KMS-11 (cell line): ENCODE measurements at regions not wholly inside any gene's neighbourhood (a gene's known extent, or its start where the extent isn't known, plus 50 kb on each side); places are given as distances from the start of the nearest gene placed in this dataset.

Source experiments
- H2AFZ ChIP-seq: fragments of 200-600 bp; sonication (generic); 2 replicates; pipeline ENCODE4 v1.6.1; 2016; ENCODE audit warnings: antibody characterized with exemption, mixed run types, low read depth
- H3K27ac ChIP-seq: fragments of 200-600 bp; sonication (generic); 2 replicates; pipeline ENCODE4 v1.6.1; 2016; ENCODE audit warnings: mild to moderate bottlenecking, mixed run types
- H3K27me3 ChIP-seq: fragments of 200-600 bp; sonication (generic); 2 replicates; pipeline ENCODE4 v1.6.1; 2017; ENCODE audit warnings: mild to moderate bottlenecking, low read depth, mixed run types, moderate library complexity; ENCODE audit not compliant: insufficient read depth
- H3K36me3 ChIP-seq: fragments of 200-600 bp; sonication (generic); 2 replicates; pipeline ENCODE4 v1.6.1; 2017; ENCODE audit warnings: mild to moderate bottlenecking, mixed run types; ENCODE audit not compliant: insufficient read depth
- H3K4me1 ChIP-seq: fragments of 200-600 bp; sonication (generic); 2 replicates; pipeline ENCODE4 v1.6.1; 2016; ENCODE audit warnings: mild to moderate bottlenecking, low read depth, mixed run types; ENCODE audit not compliant: poor library complexity, severe bottlenecking
- H3K4me2 ChIP-seq: fragments of 200-600 bp; sonication (generic); 2 replicates; pipeline ENCODE4 v1.7.0; 2016; ENCODE audit warnings: mild to moderate bottlenecking, mixed run types
- H3K4me3 ChIP-seq: fragments of 200-600 bp; sonication (generic); IDR thresholded peaks from 2 replicates; pipeline ENCODE4 v1.6.1; 2017; ENCODE audit warnings: low read depth, low read length, mixed read lengths; ENCODE audit not compliant: insufficient read depth
- H3K79me2 ChIP-seq: fragments of 200-600 bp; sonication (generic); 2 replicates; pipeline ENCODE4 v1.6.1; 2016; ENCODE audit warnings: low read depth, mixed run types; ENCODE audit not compliant: insufficient read depth
- H3K9ac ChIP-seq: fragments of 200-600 bp; sonication (generic); 2 replicates; pipeline ENCODE4 v1.6.1; 2016; ENCODE audit warnings: mild to moderate bottlenecking, mixed run types
- H4K20me1 ChIP-seq: fragments of 200-600 bp; sonication (generic); 2 replicates; pipeline ENCODE4 v1.6.1; 2016; ENCODE audit warnings: mild to moderate bottlenecking, mixed run types; ENCODE audit not compliant: insufficient read depth
- CTCF ChIP-seq: fragments of 200-600 bp; sonication (generic); conservative IDR thresholded peaks from 2 replicates; pipeline ENCODE4 v1.6.1; 2017; ENCODE audit warnings: low read depth, mild to moderate bottlenecking, antibody characterized with exemption, low read length, moderate library complexity, mixed read lengths

GRCh38 chr7:119681336-119681735 lies 591.6 kb upstream of the KCND2 start:
- Histone ChIP-seq H3K79me2 (no peaks in the 10 kb centered on the region), H2AFZ (no peak overlapping the region), H4K20me1 (no peaks in the 10 kb centered on the region), H3K9ac (no peak overlapping the region), H3K27ac (no peak overlapping the region), H3K4me1 (no peaks in the 10 kb centered on the region), H3K4me3 (no peak overlapping the region), H3K4me2 (no peak overlapping the region), H3K27me3 (no peaks in the 10 kb centered on the region), H3K36me3 (no peaks in the 10 kb centered on the region)
- no peak for TF ChIP-seq CTCF

GRCh38 chr7:119684763-119685162 lies 588.2 kb upstream of the KCND2 start:
- no peak for TF ChIP-seq CTCF
- no peak overlapping the region for H3K4me2 ChIP-seq
- H3K4me1 ChIP-seq = no peaks in the 10 kb centered on the region
- no peaks in the 10 kb centered on the region for H4K20me1 ChIP-seq
- no peaks in the 10 kb centered on the region for H3K36me3 ChIP-seq
- no peaks in the 10 kb centered on the region for H3K79me2 ChIP-seq
- no peak overlapping the region for H3K9ac ChIP-seq
- no peaks in the 10 kb centered on the region for H3K27me3 ChIP-seq
- H3K27ac ChIP-seq = no peak overlapping the region
- H2AFZ ChIP-seq = no peak overlapping the region
- H3K4me3 ChIP-seq = no peak overlapping the region

DNA sequence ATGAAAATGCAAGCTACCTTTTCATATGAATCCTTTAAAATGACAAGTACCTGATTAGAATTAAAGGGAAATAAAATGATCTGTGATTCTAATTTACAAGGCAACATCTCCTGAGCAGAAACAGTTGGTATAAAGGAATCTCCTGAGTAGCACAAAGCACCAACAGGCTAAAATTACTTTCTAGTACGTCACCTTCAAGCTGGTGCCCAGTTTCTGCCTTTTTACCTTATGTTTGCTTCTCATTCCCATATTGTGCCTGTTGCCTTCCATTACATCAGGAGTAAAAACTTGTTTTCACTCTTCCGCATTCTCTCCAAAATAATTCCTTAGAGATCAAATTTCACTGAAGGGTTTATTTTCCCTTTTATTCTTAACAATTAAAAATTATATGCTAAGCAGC lies 587.1 kb upstream of the KCND2 start:
- no peak overlapping the region for H2AFZ ChIP-seq
- no peak overlapping the region for H3K4me3 ChIP-seq
- no peaks in the 10 kb centered on the region for H3K4me1 ChIP-seq
- no peak for TF ChIP-seq CTCF
- H3K4me2 ChIP-seq = no peak overlapping the region
- H4K20me1 ChIP-seq = no peaks in the 10 kb centered on the region
- no peaks in the 10 kb centered on the region for H3K27me3 ChIP-seq
- H3K79me2 ChIP-seq = no peaks in the 10 kb centered on the region
- no peak overlapping the region for H3K9ac ChIP-seq
- no peaks in the 10 kb centered on the region for H3K36me3 ChIP-seq
- H3K27ac ChIP-seq = no peak overlapping the region

- Histone ChIP-seq H3K27me3 (no peaks in the 10 kb centered on the region), H3K79me2 (no peaks in the 10 kb centered on the region), H3K27ac (no peak overlapping the region), H2AFZ (no peak overlapping the region), H3K4me2 (no peak overlapping the region), H3K36me3 (no peaks in the 10 kb centered on the region), H3K4me1 (no peaks in the 10 kb centered on the region), H3K9ac (no peak overlapping the region), H3K4me3 (no peak overlapping the region), H4K20me1 (no peaks in the 10 kb centered on the region)
- no peak for TF ChIP-seq CTCF
These were observed 584.1 kb upstream of the KCND2 start for GRCh38 chr7:119688831-119689230.

DNA sequence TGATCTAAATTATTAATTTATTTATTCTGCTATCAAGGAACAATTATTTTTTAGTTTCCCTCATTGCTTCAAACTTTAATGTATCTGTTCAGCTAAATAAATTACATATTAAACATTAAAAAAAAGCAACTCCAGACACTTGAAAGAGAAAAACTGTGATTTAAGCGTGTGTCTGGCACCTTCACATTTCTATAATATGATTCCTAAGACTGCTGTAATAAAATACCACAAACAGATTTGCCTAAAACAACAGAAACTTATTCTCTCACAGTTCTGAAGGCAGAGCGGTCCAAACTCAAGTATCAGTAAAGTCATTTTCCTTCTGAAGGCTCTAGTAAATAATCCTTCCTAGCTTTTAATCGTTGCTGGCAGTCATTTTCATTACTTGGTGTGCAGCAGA lies 580.4 kb upstream of the KCND2 start:
- no peaks in the 10 kb centered on the region for H3K27me3 ChIP-seq
- no peaks in the 10 kb centered on the region for H4K20me1 ChIP-seq
- no peak overlapping the region for H3K9ac ChIP-seq
- TF ChIP-seq CTCF = no peak
- H3K36me3 ChIP-seq = no peaks in the 10 kb centered on the region
- H2AFZ ChIP-seq = no peak overlapping the region
- H3K27ac ChIP-seq = no peak overlapping the region
- no peak overlapping the region for H3K4me3 ChIP-seq
- no peaks in the 10 kb centered on the region for H3K4me1 ChIP-seq
- H3K4me2 ChIP-seq = no peak overlapping the region
- no peaks in the 10 kb centered on the region for H3K79me2 ChIP-seq
